Inflammatory macrophage treated with lipopolysaccharide for 1 hour (primary cell): ENCODE measurements at regions not wholly inside any gene's neighbourhood (a gene's known extent, or its start where the extent isn't known, plus 50 kb on each side); places are given as distances from the start of the nearest gene placed in this dataset.

ENCODE experiments used
- DNase-seq, 2 donors: peaks; one replicate each; pipeline ENCODE4 v3.0.0-alpha.2; 2020 to 2022

DNA sequence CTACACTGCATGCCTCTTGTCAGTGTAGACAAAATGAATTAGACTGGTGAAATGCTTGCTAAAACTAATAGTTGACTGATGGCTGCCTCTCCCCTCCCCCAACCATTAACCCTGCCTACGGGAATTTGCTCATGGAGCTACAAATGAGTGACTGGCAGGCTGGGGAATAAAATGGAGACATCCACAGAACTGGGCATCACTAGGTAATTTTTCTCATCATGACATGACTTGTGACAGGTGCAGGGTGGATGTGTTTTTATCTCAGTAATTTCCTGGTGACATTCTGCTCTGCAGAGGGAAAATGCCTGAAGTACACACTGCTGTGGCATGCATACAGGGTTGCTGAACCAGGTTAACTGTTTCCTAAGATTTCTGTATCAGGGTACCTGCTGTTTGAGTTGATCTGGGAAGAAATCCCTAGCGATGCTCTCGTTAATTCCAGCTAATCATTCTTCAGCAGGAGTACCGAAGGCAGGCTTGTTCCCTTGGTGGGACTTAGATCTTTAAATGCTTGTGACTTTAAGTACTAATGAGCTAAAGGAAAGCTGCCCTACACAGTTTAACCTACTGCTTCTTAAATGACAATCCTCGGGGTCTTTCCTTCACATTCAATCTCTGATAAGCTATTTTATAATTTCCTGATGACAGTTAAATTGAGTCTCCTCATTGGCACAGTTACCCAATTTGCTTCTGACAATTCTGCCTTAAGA lies 376.3 kb upstream of the LCORL start:
- no peak for DNase-seq

DNA sequence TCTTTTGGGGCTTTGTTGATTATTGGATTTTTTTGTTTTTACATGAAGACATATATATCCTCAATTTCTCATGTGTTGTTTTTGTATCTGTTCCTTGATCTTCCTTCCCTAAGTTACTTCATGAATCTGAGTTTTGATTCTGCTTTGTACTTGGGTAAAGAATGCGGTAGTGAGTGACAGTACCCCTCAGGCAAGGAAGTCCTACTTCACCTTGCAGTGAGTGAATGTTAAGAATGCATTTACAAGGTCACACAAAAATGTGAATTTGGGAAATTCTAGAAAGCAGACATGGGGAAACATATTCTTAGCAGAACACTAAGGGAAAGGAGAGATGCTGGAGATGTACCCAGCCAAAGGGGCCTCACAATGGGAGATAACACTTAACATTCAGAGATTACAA lies 373.1 kb upstream of the LCORL start:
- no peak for DNase-seq

DNA sequence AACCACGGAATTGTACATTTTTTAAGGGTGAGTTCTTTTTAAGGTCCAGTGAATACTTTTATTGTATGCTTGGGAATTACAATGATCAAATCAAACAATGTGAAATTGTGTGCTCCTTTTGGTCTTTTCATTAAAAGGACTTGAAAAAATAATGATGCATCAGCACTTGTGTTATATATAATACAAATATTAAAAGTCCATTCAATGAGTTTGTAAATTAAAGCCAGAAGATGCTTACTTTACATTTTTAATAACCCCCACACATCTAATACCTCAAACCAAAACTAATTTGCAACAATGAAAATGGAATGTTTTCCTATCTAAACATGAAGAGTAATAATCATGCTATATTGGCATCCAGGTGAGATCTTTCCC lies 369.8 kb upstream of the LCORL start:
- DNase-seq: no peak

DNA sequence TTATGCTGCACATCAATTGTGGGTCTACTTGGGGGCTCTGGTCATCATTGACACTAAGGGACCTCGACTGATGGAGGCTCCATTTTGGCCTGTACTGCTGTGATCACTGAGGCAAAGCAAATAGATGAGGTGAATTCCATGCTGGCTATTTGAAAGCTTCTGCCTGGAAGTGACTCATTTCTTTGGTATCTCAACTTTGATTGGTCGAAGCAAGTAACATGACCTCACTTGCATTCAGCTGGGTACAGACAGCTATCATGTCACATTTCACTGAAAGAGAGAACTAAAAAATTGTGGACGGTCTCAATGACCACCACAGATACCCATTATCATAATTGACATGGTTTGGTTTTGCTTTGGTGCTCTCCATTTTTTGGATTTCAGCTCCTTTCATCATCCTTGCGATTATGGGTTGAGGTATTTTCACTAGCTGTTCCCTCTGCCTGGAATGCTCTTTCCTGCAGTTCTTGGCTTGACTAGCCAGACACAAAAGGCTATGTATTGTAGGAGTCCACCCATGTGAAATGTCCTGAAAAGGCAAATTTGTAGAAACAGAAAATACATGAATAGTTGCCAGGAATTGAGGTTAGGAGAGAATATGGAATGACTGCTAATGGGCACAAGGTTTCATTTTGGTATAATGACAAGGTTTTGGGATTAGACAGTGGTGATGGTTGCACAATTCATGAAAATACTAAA lies 369.2 kb upstream of the LCORL start:
- no peak for DNase-seq

DNA sequence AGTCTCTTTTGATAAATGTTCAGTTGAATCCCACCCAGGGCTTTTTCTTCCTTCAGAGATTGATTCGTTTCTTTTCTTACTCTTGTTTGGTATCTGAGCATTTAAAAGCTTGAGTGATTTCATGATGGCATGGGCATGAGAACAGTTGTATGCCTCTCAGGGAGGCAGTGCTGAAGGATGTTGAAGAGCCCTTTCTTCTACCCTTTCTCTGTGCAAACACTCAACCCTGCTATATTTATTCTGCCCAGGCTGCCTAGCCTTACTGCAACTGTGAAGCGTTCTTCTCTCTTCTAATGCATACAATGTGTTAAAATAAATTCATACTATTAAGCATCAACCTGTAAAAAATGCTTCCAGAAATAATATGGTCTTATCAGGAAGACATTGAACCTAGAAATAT lies 367.6 kb upstream of the LCORL start:
- DNase-seq: no peak

DNA sequence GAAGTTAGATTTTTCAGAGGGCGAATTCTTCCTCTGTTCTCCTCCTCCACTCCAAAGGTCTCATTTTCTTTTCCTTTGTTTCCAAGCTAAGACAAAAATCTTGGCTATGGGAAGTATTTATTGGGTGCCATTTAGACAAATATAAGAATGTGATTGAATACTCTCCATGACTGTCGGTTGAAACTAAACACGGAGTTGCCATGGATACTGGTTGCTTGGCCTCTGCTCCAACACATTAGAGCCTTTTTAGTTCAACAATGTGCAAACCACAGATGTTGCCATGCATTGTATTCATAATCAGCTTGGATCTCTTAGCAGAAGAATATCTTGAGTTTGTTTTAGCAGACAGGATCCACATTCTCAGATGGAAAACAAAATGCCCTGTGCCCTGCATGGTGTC lies 366.5 kb upstream of the LCORL start:
- no peak for DNase-seq

DNA sequence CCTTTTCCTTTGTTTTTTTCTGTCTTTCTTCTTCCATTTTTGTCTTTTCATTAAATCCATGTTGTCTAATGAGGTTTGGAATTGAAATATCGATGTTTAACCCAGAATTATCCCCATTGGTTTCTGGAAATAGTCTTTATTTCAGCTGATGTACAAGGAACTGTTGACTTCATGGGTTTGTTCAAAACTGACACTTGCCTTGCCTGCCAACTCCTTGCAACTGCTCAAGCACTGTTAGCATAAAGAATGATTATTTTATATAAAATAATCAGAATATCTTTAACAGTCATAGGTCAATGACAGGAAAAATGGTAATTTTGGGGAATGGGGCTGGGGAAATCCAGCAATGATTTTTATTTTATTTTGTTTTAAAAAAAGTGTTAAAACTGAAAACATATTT lies 359.6 kb upstream of the LCORL start:
- no peak for DNase-seq

DNA sequence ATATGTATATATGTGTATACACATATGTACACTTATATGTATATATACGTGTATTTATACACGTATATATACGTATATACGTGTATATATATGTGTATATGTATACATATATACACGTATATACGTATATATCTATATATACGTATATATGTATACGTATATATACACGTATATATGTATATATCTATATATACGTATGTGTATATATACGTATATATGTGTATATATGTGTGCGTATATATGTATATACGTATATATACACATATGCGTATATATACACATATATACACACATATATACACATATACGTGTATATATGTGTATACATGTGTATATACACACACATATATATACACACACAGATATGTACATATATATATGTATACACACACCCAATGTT lies 348.0 kb upstream of the LCORL start:
- no peak for DNase-seq

DNA sequence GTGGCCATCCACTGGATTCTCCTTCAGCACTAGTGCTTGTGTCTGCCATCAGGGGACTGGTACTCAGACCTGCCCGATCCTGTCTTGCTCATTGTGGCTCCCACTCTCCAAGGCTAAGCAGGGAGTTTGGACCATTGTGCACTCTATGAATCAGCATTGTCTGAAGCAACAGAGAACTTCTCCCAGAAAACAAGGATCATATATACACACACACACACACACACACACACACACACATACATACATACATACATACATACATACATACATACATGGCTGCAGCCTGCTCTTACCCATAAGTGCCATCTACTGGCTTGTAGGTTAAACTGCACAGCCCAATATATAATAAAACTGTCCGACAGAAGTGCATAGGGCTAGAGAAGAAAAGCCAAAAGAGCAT lies 345.3 kb upstream of the LCORL start:
- peak; percentile 11 to 34 for DNase-seq

DNA sequence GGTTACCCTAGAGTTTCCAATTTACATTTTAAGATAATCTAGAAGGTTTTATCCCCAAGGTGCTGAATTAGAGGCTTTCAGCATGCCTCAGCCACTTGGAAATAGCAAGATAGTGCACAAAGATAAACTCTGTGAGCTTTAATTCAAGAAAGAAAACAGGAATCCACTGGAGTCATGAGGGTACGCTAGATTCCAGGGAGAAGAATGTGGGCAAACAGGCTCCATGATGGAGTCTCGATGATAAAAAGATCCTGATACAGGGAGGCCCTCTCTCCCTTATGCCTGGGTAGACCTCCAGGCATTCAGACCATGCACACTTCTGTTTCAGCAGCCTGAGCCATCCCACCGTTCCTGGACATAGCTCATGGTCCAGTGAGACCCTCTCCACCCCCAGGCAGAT lies 344.6 kb upstream of the LCORL start:
- no peak for DNase-seq

DNA sequence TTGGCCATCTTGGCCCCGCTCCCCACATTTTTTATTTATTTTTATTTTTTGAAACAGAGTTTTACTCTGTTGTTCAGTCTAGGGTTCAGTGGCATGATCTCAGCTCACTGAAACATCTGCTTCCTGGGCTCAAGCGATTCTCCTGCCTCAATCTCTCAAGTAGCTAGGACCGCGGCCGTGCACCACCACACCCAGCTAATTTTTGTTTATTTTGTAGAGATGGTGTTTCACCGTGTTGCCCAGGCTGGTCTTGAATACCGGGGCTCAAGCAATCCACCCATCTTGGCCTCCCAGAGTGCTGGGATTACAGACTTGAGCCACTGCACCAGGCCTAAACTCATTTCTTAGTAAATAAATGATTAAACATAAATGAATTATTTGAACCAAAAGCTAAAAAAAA lies 322.0 kb upstream of the LCORL start:
- no peak for DNase-seq

DNA sequence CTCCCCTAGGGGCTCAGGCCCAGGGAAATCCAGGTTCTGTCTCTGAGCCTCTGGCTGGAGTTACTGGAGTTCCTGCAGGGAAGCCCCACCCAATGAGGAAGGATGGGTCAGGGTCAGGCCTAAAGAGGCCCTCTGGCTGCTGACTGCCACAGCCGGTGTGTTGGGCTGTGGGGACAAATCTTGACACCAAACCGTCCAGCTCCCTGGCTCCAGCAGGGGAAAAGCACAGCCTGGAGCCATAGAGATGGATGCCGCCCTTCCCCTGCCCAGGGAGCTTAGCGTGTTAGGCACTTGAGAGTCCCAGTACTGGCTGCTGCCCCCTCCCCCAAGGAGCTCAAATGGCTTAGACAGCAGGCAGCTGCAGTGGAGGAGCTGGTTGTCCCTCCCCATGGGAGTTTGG lies 321.3 kb upstream of the LCORL start:
- DNase-seq: no peak

DNA sequence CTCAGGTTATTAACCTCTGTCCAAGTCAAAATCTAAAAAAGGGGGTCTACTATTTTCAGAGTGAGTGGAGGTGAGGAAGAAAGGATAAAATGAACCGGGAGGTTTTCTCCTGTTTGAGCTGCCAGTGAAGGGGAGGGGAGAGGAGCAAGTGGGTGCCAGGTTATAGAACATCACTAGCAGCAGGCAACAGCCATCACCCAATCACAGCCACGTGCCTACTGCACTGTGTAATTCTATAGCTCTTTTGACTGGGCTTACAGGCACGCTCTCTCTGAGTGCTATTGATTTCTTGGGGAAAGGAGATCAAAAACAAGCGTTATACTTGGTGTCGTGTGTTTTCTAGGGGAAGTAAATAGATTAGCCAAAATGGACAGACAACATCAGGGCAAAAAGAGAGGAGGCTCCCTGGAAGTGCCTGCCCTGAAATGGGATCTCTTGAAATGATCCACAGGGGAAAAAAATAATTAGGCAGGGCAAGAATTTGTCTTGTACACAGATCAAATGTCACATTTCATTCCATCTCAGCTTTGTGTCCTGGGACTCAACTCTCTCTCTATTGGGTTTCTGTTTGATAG lies 300.5 kb upstream of the LCORL start:
- DNase-seq: no peak

DNA sequence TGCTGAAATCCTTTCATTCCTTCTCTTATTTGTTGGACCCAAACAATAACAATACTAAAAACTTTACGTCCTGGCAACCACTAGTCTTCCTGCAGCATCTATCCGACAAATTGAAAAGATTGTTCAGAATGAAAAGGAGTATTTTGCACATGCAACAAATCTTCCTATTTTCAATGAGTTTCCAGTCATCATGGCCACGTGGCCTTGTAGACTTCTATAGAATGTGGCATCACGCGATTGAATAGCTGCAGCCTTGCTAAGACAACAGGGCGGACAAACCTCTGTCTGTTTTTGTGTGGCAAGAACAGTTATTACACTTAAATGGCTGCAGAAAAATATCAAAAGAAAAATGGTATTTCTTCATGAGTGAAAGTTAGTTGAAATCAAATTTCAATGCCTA lies 297.9 kb upstream of the LCORL start:
- no peak for DNase-seq

DNA sequence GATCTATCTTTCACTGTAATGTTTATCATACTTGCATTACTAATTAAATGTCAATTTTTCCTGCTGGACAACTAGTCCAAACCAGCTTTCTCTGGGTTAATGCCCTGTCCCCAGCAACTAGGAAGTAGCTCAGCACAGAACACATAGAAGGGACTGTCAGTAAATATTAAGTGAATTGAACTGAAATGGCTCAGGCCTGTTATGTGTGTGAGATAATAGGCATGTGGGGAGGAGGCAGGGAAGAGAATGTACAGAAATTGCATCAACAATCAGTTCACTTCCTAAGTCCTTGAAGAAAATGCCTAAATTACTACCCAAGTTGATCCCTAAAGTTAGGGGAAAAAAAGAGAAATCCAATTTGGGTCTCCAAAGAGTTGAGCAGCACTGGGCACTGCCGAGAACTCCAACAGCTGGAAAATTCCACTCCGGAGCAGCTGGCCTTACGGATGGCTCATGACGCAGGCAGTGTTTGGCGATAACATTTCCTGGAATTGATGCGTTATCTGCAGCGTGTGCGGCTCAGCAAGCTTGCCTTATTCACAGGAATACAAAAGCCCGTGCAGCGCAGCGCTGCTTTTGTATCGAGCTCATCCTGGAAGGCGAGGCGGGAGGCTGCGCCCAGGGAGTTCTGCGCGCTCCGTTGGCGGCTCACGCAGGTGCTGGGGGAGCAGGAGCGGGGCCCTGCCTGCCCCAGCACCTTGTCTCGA lies 297.3 kb upstream of the LCORL start:
- DNase-seq: no peak

DNA sequence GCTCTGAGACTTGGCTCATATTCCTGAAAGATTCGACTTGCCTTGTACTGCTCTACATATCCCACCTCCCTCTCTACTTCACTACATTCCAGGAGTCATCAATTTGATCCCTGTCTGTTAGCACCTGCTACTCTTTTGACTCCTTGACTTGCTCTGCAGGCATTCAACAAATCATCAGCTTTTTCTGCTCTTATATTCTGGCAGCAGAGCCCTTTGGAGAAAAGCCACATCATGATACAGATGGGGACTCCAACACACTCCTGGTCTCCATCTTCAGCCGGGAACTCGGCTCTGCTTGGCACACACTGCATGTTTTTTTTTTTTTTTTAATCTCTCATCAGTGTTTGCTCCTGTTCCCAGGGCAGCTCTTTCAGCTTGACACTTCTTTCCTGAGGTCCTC lies 293.2 kb upstream of the LCORL start:
- no peak for DNase-seq

DNA sequence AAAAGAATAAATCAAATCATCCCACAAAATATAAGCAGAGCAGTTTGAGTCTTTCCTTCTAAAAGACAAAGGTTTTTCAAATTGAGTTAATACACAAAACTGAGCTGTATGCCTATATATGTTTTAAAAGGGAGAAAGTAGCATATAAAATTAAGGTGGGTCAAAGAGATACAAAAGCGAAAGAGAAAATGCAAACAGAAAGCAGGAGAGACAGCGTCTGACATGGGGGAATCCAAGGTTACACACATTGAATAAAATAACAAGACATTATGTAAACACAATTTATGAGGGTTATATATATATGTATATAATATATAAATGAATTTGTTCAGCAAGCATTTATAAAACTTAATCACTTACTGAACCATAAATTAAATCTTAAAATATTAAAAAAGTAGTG lies 276.1 kb upstream of the LCORL start:
- DNase-seq: no peak

DNA sequence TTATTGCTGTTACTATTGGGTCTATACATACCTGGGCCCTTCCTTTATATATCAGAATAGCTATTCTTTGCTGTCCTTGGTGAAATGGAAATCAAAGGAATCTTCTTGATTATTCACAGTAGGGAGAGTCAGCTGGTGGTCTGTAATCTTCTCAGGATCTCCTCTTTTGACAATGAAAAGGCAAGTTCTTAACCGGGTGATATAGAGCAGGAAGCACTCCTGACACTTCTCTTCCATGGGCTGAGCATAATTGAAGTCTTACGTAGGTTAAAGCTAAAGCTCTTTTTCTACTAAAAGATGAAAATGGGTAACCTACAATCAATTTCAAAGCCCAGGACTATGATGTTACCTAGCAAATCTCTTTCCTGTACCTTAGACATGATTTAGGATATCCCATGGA lies 274.9 kb upstream of the LCORL start:
- DNase-seq: no peak

DNA sequence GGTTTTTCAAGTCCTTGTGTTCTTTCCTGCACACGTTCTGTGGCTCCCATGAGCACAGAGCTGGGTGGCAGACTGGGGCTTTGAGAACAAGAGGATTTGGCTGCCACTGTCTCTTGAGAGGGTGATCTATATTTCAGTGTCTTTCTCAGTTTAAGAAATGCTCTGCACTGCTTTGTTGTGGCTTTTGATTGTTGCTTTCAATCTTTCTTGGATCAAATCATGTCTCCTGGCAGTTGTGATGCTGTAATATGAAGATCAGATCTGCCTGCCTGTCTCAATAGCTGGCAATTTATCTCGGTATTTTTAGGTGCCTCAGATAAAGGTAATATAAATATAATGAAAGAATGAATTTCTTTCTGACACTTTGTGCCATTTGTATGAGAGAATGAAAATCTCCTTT lies 273.3 kb upstream of the LCORL start:
- DNase-seq: no peak

DNA sequence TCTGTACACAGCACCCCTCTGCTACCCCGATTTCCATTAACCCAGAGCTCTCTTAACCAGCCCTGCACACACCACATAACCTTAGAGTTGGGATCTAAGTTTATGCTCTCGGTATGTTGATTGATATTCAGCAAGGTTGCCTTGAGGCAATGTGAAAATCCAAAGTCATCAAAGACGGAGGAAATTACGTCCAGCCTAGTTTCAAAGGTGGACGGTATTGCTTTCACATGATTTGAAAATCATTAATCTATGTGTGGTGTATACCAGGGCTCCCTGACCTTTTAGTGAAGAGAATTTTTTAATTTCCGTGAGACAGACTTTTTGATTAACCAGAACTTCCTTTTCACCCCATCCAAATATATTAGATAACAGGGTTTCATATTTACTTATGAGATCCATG lies 272.5 kb upstream of the LCORL start:
- DNase-seq: no peak

DNA sequence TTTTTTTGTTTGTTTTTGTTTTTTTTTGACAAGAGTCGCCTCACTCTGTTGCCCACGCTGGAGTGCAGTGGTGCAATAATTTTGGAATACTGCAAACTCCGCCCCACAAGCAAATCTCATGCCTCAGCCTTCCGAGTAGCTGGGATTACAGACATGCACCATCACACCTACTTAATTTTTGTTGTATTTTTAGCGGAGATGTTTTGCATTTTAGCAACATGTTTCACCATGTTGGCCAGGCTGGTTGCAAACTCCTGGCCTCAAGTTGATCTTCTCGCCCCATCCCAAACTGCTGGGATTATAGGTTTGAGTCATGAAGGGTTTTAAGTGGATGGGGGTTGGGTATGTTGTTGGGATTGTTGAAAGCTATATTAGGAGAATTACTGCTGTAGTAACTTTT lies 270.9 kb upstream of the LCORL start:
- no peak for DNase-seq

DNA sequence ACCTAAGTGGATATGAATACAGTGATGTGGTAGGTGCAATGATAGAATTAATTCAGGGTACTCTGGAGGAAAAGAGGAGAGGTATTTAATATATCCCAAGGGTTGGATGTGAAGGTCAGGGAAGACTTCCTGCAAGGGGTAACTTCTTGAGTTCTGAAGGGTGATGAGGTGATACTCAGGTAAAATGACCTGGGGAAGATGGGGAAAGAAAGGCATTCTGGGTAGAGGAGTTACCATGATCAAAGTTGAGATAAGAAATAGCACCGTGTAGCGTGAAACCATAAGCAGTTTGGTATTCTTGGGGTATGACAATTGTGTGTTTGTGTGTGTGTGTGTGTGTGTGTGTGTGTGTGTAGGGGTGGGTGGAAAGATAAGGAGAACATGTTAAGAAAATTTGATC lies 270.4 kb upstream of the LCORL start:
- no peak for DNase-seq

DNA sequence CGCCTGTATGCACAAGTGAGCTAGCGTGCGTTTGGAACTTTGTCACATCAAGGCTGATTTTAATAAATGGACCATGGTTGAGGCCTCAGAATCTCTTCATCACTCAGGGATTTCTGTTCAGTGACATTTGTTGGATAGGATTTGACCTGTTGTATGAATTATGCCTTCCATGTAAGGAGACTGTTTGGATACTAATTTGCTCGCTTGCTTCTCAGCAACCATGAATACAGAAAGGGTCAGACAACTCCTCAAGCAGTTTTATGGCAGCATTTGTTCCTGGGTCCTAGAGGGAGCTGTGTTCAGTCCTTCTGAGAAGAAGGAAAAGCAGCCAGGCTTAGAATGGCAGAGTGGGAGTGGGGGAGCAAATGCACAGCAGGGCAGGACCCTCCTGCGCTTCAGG lies 269.7 kb upstream of the LCORL start:
- no peak for DNase-seq

DNA sequence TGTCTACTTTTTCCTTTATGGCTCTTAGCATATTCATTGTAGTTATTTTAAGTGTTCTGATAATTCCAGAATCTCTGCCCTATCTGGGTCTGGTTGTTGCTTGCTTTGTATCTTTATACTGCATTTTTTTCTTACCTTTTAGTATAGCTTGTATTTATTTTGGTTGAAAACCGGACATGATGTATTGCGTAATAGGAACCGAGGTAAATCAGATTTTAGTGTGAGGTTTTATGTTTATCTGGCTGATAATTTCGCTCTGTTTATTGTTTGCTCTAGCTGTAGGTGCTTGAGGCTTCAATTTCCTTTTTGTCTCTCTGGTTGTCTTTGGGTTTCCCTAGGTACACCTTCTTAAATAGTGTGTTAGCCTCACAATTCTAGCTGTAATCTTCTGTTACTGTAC lies 263.8 kb upstream of the LCORL start:
- DNase-seq: no peak
